ENCODE measurements at regions not wholly inside any gene's neighbourhood (a gene's known extent, or its start where the extent isn't known, plus 50 kb on each side); places are given as distances from the start of the nearest gene placed in this dataset.

- TF ChIP-seq POLR2AphosphoS5 (IDR thresholded peaks at IDR 0.05; ENCODE audit: borderline replicate concordance, low read depth, low read length) (no peak), FOXP2 (optimal IDR thresholded peaks at IDR 0.05; ENCODE audit: control extremely low read depth, extremely low read length, insufficient read depth) (no peak), EZH2 (IDR thresholded peaks at IDR 0.05) (no peak)
Measured at GRCh38 chr18:24914685-24915084, 437.3 kb downstream of the ZNF521 start.
